ENCODE measurements at regions not wholly inside any gene's neighbourhood (a gene's known extent, or its start where the extent isn't known, plus 50 kb on each side); places are given as distances from the start of the nearest gene placed in this dataset.

DNA sequence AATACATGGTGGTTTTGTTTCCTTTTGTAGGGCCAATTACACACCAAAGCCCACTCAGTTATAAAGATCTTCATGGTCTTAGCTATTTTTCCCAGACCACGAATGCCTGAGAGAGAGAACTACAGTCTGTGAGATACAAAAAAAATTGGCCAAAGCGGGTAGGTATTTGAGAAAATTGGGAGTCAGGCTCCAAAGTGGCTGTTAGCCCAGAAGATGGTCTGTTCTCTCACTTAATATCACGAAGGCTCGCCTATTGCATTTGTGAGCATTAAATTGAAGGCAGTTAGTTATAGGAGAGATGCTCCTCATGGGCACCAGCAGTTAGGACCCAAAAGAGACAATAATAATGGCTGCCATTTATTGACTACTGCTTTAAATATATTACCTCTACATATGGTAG lies 342.7 kb downstream of the PLPP3 start:
- TF ChIP-seq YY1 (IDR thresholded peaks at IDR 0.05; ENCODE audit: low read depth) (no peak), EGR1 (IDR thresholded peaks at IDR 0.05) (no peak), TEAD4 (IDR thresholded peaks at IDR 0.05) (no peak), CEBPB (IDR thresholded peaks at IDR 0.05) (no peak), RAD21 (IDR thresholded peaks at IDR 0.05; ENCODE audit: low read depth) (no peak), EP300 (IDR thresholded peaks at IDR 0.05; ENCODE audit: borderline replicate concordance) (no peak), TCF12 (IDR thresholded peaks at IDR 0.05; ENCODE audit: low read depth) (no peak), NFIC (IDR thresholded peaks at IDR 0.05) (no peak)
- TF ChIP-seq, protein P1, sequence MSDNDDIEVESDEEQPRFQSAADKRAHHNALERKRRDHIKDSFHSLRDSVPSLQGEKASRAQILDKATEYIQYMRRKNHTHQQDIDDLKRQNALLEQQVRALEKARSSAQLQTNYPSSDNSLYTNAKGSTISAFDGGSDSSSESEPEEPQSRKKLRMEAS (IDR thresholded peaks at IDR 0.05), result no peak
- TF ChIP-seq, protein P2, sequence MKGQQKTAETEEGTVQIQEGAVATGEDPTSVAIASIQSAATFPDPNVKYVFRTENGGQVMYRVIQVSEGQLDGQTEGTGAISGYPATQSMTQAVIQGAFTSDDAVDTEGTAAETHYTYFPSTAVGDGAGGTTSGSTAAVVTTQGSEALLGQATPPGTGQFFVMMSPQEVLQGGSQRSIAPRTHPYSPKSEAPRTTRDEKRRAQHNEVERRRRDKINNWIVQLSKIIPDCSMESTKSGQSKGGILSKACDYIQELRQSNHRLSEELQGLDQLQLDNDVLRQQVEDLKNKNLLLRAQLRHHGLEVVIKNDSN (IDR thresholded peaks at IDR 0.05), result no peak
- TF ChIP-seq, protein P3, sequence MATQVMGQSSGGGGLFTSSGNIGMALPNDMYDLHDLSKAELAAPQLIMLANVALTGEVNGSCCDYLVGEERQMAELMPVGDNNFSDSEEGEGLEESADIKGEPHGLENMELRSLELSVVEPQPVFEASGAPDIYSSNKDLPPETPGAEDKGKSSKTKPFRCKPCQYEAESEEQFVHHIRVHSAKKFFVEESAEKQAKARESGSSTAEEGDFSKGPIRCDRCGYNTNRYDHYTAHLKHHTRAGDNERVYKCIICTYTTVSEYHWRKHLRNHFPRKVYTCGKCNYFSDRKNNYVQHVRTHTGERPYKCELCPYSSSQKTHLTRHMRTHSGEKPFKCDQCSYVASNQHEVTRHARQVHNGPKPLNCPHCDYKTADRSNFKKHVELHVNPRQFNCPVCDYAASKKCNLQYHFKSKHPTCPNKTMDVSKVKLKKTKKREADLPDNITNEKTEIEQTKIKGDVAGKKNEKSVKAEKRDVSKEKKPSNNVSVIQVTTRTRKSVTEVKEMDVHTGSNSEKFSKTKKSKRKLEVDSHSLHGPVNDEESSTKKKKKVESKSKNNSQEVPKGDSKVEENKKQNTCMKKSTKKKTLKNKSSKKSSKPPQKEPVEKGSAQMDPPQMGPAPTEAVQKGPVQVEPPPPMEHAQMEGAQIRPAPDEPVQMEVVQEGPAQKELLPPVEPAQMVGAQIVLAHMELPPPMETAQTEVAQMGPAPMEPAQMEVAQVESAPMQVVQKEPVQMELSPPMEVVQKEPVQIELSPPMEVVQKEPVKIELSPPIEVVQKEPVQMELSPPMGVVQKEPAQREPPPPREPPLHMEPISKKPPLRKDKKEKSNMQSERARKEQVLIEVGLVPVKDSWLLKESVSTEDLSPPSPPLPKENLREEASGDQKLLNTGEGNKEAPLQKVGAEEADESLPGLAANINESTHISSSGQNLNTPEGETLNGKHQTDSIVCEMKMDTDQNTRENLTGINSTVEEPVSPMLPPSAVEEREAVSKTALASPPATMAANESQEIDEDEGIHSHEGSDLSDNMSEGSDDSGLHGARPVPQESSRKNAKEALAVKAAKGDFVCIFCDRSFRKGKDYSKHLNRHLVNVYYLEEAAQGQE (IDR thresholded peaks at IDR 0.05; ENCODE audit: low read depth), result no peak
